Hematopoietic multipotent progenitor cell treated with erythropoietin and hydrocortisone succinate and interleukin-3 and kit ligand, for 6 days (in vitro differentiated cells): ENCODE measurements at regions not wholly inside any gene's neighbourhood (a gene's known extent, or its start where the extent isn't known, plus 50 kb on each side); places are given as distances from the start of the nearest gene placed in this dataset.

Experiments
- DNase-seq: peaks from one replicate; pipeline ENCODE4 v3.0.0-alpha.2; 2015

- no peak for DNase-seq
These were observed 259.7 kb downstream of the RHOU start for GRCh38 chr1:228994676-228995594.

DNA sequence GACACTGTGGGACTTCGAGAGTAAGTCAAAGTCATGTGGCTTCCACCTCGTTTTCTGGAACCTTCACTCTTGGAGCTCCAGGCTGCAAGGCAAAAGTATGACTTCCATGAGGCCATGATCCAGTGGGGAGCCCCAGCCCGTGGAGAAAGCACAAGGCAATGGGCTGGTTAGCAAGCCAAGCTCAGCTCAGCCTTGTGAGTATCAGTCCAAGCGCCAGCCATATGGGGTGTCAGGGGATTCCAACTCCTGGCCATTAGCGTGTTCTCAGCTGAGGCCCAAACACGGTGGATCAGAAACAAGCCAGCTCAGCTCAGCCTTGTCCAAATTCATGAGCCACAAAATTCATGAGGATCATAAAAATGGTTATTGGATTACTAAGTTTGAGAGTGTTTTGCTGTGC lies 261.0 kb downstream of the RHOU start:
- no peak for DNase-seq

DNA sequence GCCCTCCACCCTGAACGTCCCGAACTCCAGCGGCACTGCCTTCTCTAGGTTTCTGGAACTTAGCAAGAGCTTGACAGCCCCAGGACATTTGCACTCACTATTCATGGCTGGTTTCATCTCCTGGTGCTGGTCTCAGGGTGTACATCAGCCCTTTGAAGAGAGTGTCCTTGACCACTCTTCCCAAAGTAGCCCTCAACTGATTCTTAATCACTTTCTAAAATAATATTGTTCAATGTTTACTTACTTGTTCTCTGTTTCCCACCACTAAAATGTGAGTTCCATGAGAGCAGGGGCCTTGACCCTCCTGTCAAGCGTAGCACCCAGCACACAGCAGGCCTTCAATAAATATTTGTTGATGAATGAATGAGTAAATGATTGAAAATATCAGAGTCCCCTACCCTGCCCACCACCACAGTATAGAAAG lies 262.5 kb downstream of the RHOU start:
- DNase-seq, result no peak

GRCh38 chr1:228998179-228998578 lies 262.9 kb downstream of the RHOU start:
- no peak for DNase-seq

GRCh38 chr1:228999446-229000170 lies 264.3 kb downstream of the RHOU start:
- DNase-seq, result no peak

DNA sequence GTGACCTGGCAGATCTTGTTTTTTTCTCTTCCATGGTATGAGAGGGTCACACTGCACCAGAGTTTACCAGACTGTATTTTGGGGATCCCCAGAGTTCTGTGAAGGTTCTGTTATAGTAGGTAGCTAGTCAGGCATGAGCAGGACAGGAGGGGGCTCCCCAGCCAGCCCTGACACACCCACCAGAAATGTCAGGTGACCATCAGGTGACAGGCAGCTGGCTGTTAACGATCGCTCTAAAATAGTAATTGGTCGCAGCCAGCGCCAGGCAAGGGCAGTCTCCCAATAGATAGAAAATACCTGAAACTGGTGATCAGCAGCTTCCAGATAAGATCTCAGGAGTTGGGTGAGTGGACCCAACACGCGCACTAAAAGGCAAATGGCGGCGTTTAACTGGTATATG lies 264.9 kb downstream of the RHOU start:
- DNase-seq, result no peak

DNA sequence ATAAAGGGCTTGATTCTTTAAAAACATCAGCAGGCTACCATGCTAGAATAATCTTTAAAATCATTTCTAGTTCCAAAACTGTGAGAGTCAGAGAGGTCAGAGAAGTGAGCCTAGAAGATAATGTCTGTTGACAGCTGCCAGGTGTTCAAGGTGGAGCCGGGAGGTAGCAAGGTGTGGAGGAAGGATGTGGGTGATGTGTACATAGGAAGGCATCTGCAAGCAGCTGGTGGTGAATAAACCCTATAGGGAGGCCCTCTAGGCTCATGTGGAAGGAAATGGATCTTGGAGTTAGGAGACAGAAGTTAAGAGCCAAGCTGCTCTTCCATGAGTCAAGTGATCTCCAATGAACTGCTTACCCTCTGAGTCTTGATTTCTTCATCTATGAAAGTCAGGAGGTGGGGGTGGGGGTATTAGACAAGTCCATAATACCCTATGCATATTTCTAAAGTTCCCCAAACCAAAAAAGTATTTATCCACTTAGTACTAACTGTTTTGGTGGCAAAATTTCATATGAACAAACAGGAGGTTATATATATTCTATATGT lies 266.3 kb downstream of the RHOU start:
- DNase-seq, result no peak

- no peak for DNase-seq
These were observed 266.8 kb downstream of the RHOU start for GRCh38 chr1:229002037-229002436.

- DNase-seq, result no peak
These were observed 267.2 kb downstream of the RHOU start for GRCh38 chr1:229002451-229002960.

DNA sequence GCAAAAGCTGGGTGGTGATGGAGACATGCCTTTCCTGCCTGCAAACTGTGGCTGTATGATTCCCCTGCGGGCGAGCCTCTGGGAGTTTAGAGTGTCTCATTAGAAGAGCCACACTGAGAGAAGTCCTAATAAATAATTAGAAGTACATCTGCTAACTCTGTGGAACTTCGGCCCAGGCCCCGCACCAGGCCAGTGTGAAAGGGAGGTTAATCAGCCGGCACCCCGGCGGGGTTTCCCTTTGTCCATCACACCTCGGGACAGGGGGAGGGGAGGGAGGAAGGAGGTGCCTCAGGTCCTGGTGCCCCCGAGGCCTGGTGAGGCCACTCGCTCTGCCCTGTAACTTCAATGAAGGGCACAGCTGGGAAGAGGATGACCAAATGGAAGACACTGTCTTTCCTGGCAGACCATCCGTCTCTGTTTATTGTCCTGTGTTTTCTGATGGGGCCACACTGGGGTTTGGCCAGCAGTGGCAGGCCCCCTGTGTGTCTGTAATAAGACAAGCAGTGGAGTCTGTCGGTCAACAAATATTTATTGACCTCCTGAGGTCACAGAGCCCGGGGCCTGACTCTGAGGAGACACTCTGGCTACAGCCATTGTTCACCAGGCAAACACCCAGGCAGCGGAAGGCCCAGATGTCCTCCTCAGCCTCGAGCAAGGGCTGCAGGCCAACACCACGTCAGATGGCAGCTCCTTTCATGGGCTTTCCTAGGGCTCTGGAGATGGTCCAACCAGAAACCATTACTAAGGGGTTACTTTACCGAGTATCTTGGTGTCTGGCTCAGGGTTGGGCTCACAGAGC lies 267.5 kb upstream of the RAB4A start:
- peak; percentile 38 for DNase-seq

DNA sequence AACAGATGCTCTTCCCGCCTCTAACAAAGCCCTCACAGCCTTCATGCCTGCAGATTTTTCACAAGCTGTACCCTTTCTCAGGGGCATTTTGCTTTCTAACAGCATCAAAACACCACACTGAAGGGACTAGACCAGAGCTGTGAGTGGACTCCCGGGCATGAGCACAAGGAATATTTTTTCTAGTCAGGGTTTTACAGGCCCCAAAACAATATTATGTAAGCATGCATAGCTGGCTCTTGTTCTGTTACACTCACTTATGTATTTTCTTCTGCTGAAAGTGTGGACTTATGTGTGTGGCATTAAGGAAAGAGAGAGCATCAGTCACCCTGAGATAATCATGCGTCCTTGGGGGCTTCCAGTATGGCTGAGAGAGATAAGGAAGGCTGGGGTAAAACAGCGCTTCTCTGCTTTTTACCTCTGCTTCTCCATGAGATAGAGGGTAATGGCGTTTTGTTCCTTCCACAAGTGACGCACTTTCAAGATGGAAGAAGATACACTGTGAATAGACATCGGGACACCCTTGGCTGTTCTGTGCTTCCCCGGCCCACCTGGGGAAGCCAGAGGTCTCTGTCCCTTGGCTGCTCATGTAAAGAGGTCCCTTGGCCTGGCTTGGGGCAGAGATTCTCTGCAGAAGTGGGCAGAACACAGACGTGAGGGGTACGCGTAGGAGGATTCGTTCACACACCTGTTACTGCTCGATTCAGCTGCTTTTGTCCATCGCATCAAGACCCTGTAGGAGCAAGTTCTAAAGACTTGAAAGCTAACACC lies 266.7 kb upstream of the RAB4A start:
- peak; percentile 88 for DNase-seq

DNA sequence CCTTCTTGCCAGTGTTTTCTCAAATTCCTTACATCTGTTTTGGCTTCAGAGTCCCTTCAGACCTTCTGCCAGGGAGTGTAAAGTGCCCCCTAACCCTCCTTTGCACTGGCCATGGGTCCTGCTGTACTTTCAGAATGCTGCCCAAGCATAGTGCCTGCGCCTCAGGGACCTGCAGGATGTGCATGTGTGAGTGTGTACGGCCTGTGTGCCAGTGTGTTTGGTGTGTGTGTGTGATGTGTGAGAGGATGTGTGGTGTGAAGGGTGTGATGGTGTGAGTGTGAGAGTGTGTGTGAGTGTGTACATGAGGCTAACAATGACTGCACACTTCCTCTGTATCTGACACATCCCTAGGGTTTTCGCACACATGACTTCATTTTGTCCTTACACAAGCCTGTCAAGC lies 265.8 kb upstream of the RAB4A start:
- no peak for DNase-seq

DNA sequence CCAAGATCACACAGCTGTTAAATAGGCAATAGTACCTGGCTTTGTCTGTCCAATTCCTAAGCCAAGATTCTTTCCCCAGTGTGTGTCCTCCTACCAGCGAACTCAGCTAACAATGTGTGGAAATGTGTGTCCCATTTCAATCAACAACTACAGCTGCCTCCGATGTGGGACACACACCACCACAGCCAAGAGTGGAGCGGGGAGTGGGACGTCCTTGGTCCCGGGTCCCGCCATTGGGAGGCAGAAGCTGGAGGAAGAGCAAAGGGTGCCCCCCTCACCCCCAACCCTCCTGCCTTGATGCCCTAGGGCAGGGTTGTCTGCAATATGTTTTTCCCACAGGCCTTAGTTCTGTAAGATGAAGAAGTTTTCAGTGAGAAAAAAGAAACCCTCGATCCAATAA lies 265.4 kb upstream of the RAB4A start:
- no peak for DNase-seq

- DNase-seq, result no peak
These were observed 264.6 kb upstream of the RAB4A start for GRCh38 chr1:229006121-229006870.

DNA sequence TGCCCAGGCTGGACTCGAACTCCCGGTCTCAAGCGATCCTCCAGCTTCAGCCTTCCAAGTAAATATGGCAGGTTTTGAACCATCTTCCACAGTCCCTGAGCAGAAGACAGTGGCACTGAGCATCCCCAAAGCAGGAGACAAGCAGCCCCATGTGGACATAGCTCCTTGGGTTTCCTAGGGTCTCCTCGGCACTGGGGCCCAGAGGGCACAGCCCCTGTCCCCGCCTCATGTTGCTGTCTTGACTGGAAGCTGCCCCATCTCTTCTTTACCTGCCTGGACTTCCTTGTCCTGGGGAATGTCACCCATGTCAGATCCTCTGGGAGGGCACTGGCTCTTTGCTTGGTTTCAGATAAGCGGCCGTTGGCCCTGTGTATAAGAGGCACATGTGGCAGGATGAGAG lies 263.7 kb upstream of the RAB4A start:
- DNase-seq, result no peak

- DNase-seq, result no peak
These were observed 263.2 kb upstream of the RAB4A start for GRCh38 chr1:229007701-229008100.

DNA sequence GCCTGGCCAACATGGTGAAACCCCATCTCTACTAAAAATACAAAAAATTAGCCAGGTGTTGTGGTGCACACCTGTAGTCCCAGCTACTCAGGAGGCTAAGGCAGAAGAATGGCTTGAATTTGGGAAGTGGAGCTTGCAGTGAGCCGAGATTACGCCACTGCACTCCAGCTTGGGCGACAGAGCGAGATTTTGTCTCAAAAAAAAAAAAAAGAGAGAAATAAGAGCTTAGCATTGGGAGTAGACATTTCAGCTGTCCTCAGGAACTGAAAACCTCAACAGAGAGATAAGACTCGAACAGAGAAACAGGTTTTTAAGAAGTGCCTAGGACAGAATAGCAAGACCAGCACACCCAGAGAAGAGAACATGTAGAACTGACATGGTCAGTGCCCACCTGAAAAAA lies 262.6 kb upstream of the RAB4A start:
- DNase-seq, result peak; percentile 65

DNA sequence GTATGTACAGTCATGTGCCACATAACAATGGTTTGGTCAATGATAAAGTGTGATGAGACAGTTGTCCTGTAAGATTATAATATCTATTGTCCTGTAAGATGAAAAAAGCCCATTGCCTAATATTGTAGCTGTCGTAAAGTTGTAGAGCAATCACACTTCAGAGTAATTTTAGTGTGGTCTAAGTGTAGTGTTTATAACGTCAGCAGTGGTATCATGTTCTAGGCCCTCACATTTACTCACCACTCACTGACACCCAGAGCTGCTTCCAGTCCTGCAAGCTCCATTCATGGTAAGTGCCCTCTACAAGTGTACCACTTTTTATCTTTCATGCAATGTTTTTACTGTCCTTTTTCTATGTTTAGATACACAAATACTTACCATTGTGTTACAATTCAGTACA lies 259.9 kb upstream of the RAB4A start:
- no peak for DNase-seq

- DNase-seq, result no peak
These were observed 258.1 kb upstream of the RAB4A start for GRCh38 chr1:229012823-229013222.

- no peak for DNase-seq
These were observed 256.9 kb upstream of the RAB4A start for GRCh38 chr1:229013981-229014380.

DNA sequence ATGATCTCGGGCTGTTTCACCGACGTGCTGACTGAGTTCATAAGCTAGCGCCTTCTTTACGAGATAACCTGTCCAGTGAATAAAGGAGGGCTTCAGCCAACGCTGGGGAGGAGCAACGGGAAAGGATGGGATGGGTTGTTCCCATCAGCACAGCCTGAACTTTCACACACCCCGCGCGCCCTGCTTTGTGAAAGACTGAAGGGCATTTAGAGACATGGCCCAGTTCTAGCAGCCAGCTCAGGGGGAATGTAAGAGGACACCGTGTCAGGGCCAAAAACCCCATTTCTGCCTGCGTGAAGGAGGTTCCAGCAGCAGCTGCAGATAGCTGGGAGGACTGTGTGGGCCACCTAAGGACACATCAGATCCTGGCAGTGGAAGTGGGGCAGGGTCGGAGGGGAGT lies 255.1 kb upstream of the RAB4A start:
- no peak for DNase-seq
